ENCODE measurements at regions not wholly inside any gene's neighbourhood (a gene's known extent, or its start where the extent isn't known, plus 50 kb on each side); places are given as distances from the start of the nearest gene placed in this dataset.

GRCh38 chr6:85754894-85755293, 112.2 kb upstream of the SYNCRIP start:
- TF ChIP-seq EZH2 (IDR thresholded peaks at IDR 0.05): no peak
- no peak for TF ChIP-seq POLR2AphosphoS5 (IDR thresholded peaks at IDR 0.05; ENCODE audit: borderline replicate concordance, low read depth, low read length)

Data from SK-N-MC (cell line).